ENCODE measurements at regions not wholly inside any gene's neighbourhood (a gene's known extent, or its start where the extent isn't known, plus 50 kb on each side); places are given as distances from the start of the nearest gene placed in this dataset.

DNA sequence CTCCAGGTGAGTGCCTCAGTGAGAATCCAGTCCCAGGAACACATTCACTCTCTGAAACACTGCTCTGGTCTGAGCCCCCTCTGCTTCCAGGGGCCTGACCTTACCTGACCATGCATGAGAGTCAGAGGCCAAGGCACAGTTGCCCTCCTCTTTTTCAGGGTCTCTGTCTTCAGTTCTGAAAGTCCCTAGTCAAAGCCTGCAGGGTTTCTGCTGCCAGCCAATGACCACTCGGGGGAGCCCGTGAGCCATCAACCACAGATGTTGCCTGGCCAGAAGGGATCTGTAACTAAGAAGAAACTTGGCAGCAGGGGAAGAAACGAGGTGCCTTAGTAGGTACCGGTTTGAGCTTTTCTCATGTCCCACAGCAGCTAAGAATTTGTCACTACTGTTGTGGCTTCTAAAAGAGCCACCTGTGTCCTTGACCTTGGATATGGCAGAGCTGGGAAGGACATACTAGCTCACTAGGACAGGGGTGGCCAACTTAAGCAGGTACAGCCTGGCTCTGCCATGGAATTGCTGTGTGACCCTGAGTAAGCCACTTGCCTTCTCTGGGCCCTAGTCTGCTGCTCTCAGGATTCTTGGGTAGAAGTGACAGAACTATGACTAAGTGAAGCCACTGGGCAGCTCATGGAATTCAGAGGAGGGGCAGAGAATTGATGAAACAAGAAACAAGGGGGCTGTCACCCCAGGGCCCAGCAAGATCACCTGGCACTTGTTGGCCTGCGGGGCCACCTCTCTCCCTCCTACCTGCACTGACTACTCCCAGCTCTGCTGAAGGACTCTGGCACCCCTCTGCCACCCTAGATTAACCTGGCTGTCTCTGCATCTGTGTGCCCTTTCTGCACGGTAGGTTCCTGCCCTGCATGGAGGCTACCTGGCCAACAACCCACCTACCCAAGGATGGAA, 83.8 kb upstream of the GPR26 start:
- peak; percentile 51 for DNase-seq

DNA sequence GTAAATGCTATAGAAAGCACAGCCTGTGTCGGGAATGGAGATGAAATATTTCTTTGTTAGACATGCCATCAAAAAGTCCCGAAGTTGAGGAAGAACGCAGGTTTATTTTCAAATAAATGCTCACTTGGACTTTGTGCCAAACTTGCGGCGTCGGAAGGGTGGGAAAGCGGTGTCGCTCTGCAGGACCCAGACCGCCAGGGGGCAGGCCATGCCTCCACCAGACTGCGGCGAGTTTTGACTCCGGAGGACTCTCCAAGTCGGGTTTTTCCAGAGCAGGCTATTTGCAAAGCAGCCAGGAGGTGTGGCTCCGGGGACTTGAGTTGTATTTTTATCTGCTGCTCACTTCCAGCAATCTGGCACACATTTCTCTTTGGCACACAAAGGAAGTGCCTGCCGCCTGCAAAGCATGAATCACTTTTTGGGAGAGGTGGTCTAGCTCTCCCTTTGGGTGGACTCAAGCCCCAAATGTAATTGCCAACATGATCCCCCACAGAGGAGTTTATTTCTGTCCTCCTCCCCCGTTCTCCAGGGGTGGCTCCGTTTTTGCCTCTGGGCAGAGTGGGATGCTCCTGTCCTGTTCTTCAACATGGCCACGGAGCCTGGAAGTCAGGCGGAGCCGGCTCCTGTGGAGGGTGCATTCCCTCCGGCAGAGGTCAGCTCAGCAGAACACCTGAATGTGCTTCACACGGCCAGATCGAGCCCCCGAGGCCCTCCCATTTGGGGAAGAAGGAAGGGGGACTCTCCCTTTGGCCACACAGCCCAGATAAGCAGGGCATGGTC, 82.3 kb upstream of the GPR26 start:
- peak; percentile 4 for DNase-seq

DNA sequence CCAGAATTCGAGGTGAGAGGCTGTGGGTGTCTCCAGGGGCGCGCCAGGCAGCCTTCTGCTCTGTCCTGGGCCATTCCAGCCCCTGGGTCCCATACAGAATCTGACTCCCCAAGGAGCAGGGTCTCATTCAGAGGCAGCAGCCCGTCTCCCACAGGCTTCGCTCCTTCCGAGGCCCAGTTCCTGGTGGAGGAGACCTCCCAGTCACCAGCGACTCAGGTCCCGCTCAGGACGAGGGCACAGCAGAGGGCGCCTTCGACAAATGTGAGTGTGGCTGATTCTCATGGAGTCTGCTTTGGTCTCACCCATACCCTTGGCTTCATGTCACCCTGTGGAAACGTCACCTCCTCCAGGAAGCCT, 81.8 kb upstream of the GPR26 start:
- DNase-seq, result no peak

- no peak for DNase-seq
These were observed 80.4 kb upstream of the GPR26 start for GRCh38 chr10:123585477-123586445.

DNA sequence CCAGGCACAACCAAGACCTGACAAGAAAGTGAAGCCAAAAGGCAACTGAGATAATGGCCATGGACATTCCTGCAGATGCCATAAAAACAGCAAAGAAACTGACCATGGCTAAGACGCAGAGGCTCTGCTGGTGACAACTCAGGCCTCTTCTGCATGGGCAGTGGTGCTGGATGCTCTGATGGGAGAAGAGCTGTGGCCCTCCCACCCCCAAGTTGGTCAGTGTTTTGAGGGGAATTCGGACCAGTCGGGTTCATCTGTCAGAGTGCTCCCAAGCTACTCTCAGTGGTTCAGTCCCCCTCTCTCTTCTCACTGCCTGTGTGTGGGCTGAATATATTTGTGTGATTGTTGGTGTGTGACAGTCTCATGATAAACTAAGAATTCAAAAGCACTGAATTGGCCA, 79.0 kb upstream of the GPR26 start:
- no peak for DNase-seq

- DNase-seq, result no peak
These were observed 77.7 kb upstream of the GPR26 start for GRCh38 chr10:123588386-123588914.

DNA sequence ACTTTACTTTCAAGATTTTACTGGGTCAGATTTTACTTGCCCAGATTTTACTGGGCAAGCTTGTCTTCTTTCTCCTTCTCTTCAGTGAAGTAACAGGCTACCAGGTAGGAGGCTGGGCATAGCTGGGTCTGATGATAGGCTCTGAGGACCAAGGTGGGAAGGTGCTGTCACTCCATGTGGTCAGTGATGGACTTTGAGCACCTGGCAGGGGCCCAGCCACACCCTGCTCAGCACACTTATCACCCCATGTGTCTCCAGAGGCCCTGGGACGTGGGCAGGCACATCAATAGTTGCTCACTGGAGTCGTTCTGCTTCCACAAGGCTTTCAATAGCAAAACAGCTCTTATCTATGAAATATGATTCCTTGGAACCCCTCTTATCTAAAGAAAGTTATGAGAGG, 70.5 kb upstream of the GPR26 start:
- no peak for DNase-seq

DNA sequence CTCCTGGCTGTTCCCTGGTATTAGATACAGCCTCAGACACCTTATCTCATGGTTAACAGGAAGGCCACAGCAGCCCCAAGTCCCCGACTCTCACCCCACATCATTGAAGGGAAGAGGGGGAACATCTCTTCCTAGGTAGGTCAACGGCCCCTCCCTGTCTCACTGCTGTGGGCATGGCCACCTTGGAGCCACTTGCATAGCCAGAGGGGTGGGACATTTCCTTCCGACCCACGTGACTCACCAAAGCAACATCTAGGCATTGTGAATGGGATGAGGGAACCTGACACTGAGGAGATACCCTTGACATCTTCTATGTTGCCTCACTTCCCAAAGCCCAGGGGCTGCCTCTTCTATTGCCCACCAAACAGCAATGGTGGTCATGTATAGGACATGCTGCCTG, 68.5 kb upstream of the GPR26 start:
- DNase-seq, result no peak

GRCh38 chr10:123599366-123599849, 66.7 kb upstream of the GPR26 start:
- DNase-seq, result no peak

DNA sequence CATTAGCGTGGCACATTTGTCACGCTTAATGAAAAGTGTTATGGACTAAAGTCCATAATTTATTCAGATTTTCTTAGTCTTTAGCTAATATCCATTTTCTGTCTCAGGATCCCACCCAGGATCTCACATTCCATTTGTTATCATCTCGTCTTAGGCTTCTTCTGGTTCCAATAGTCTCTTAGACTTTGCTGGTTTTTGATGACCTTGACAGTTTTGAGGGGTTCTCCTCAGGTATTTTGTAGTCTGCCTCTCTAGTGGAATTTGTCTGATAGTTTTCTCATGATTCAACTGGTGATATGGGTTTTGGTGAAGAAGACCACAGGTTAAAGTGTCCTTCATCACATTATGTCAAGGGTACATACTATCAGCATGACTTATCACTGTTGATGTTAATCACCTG, 66.0 kb upstream of the GPR26 start:
- DNase-seq, result no peak

DNA sequence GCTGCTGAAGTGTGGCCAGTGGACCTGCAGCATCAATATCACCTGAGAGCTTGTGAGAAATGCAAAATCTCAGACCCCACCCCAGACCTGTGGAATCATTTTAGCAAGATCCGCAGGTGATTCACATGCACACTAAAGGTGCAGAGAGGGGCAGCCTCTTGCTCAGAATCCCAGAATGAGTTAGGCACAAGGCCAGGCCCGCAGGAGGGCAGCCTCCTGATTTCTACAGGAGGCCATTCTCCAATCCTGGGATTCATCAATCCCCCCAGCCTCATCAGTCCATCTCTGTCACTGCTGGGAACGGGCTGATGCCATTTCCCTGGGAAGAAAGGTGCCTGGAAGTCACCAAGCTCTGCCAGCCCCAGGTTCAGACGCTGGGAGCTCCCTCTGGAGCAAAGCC, 63.0 kb upstream of the GPR26 start:
- DNase-seq, result no peak

- DNase-seq, result no peak
These were observed 61.6 kb upstream of the GPR26 start for GRCh38 chr10:123604506-123604905.

DNA sequence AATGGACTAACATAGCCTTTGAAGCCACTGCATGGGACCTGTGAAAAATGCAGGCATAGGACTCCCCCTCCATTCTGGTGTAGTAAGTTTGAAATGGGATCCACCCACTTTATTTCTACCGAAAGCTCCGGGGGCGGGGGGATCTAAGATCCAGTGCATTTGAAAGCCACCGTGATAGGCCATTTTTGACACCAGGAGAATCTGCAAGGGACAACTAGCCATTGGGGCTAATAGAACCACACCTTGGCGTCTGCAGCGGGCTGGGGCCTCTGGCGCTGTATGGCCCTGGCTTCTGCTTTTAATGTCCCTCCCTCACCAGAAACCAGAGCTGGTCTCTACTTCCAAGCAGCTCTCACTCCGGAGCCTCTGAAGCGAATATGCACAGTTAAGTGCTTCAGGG, 60.1 kb upstream of the GPR26 start:
- DNase-seq, result no peak

DNA sequence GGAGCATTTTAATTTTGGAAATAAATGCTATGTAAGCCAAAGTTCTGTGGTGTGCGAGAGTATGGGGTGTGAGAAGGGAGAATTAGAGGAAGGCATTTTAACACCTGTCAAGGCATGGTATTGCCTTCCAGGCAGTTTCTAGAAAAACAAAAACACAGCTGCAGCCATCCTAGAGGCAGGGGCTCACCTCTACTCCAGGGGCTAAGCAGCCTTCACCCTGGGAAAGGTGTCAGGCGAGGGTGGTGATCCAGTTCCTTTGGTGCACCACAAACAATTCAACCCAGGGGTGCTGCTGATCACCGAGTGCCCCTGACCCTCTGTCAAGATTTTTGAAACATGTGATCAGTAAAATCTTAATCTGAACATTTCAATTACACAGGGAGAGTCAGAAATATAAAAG, 59.2 kb upstream of the GPR26 start:
- DNase-seq, result no peak

DNA sequence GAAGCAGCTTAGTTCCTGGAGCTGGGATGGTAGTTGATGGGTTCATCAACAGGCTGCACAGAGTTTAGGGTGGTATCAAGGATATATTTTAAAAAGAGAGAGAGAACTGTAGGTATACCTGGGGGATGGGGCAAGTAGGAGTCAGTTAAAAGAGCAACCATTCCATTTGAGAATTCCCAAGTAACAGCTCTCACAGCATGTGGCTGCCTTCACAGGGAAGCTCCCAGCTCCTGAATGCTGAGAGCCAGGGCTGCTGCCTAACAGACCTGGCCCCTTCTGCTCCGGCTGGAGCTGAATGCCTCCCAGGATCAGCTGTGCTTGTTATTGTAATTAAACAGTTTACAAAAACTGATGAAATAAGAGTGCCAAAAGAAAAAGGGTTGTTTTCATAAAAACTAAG, 58.8 kb upstream of the GPR26 start:
- DNase-seq, result no peak

DNA sequence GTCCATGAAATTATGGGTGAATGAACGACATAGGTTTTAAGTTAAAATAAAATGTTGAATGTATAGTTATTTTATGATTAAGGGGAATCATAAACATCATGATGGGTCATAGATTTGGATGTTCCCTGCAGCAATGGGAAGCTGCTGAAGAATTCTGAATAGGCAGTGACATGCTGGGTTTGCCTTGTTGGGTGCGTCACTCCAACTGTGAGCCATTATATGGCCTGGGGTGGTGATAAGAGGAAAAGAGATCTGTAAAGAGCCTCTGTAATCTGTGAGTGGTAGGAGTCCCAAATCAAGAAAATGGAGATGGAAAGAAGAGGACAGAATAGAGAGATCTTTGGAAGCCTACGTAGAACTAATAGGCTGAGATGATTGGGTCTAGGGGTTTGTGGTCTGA, 58.1 kb upstream of the GPR26 start:
- DNase-seq, result no peak

GRCh38 chr10:123611243-123611642, 54.9 kb upstream of the GPR26 start:
- no peak for DNase-seq

DNA sequence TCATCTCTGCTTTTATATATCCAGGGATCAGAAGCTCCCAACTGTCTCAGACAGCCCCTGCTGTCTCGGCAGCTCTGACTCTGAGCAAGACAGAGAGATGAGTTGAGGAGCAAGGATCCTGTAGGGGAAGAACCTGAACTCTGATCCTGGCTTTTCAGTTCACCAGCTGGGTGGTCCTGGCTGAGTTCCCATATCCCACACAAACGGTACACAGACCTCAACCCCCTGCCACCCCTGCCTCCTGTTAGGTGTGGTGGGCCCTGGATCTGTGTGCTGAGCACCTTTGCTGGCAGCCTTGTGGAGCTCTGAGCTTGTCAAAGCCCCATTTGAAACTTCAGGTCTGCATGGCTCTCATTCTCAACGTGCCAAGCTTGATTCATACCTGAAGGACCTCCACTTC, 54.3 kb upstream of the GPR26 start:
- no peak for DNase-seq

DNA sequence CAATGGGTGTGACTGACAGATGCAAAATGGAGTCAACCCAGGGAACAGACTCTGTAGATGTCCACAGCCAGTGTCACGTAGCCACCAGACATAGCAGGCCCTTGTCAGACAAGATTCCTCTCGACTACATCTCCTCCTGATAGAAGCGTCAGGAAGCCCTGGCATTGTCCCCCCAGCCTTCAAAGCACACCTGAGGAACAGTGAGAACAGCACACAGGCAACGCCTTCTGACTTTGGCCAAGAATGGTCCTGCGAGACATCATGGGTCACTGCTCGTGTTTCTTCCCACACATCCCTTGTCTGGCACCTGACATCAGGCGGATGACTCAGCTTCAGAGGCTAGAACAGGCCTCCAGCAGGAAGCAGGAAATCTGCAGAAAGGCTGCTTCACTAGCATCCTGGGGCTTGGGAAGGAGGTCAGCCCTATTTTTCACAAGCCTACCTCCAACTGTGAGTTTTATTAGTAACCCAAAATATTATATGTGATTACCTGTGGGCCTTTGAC, 52.8 kb upstream of the GPR26 start:
- no peak for DNase-seq

DNA sequence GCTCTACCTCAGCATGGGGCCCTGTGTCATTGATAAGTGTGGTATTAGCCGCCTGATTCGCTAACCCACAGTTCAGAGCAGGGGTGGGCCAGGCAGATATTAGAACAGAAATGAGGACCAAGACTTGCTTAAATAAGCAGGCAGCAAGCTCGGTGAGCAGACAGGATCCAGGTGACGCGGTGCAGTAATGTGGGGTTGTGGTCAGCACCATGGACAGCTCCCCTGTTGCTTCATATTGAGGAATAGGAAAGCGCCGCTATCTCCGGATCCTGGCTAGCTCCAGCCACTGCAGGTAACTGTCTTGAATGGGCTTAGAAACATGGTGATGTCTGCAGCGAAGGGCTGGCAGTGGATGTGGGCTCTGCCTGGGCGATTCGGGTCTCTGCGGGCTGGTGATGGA, 51.3 kb upstream of the GPR26 start:
- DNase-seq, result peak; percentile 11
